Activated CD8-positive, alpha-beta memory T cell treated with anti-CD3 and anti-CD28 coated beads for 36 hours (primary cell): ENCODE measurements at regions not wholly inside any gene's neighbourhood (a gene's known extent, or its start where the extent isn't known, plus 50 kb on each side); places are given as distances from the start of the nearest gene placed in this dataset.

ENCODE experiments used
- CTCF ChIA-PET: fragments of 350-600 bp; sonication (Branson Sonifier 250); formaldehyde crosslinking; loops from one replicate; lab custom pipeline; 2021; ENCODE audit warnings: antibody characterized with exemption; lab: Charles Lee
- POLR2A ChIA-PET: fragments of 350-600 bp; sonication (Branson Sonifier 250); formaldehyde crosslinking; loops from one replicate; lab custom pipeline; 2021; ENCODE audit warnings: antibody characterized with exemption; lab: Charles Lee

DNA sequence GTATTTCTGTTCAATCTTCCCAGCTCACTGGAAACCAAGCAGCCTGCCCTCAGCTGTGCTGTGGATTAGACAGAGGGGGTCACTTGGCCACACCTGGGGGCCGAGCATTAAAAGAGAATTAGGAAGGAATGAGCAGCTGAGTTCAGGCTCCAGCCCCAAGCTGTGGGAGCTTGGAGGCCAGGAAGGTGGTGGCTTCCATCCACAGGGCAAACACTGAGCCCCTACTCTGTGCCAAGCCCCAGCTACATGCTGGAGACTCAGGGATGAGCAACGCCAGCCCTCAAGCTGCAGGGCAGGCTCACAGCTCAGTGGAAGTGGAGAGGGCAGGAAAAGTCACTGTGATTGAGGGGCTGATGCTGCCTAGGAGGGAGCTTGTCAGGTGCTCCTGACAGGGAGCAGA is 412.7 kb downstream of the BCL11B start:
- POLR2A ChIA-PET: no interaction called here
- CTCF ChIA-PET: no interaction called here

DNA sequence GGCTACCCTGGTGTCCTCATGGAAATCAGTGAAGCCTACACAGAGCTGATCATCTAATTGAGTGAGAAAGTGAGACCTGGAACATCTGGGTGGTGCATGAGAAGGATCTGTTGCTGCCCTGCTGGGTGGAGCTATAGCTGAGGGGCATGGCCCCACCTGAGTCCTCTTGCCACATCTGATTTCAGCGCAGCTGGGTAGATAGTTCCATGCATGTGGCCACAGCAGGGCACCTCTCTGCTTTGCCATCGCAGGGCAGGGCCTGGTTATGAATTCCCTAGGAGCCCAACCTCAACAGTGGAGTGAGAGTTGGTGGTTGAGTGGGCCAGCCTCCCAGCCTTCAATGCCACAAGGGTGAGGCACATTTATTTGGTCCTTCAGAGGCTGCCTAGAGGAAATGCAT is 407.8 kb downstream of the BCL11B start:
- ChIA-PET CTCF (no interaction called here), POLR2A (no interaction called here)

- ChIA-PET CTCF (no interaction called here), POLR2A (no interaction called here)
Measured at GRCh38 chr14:98867146-98867545, 404.9 kb downstream of the BCL11B start.

DNA sequence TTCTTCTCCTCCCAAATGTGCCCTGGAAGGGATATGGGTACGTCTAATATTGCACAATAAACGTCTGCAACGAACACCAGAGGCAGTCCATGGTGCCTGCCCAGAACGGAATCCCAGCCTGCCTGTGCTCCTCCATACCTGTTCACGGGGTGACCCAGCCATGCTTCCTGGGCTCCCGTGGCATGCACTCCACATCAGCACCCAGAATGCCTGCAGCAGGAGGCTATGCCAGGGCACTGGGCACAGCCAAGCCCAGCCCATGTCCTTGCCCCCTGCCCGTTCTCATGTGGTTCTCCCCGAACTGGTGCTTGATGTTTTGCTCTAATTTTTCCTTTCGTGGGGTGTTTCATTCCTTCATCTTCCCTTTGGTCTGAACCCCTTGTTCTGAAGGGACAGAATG is 404.3 kb downstream of the BCL11B start:
- CTCF ChIA-PET: no interaction called here
- POLR2A ChIA-PET: no interaction called here

GRCh38 chr14:98868866-98869265 is 403.1 kb downstream of the BCL11B start:
- POLR2A ChIA-PET: interaction anchor here (0.6 kb wide), 1 partner anchor 1466 kb away, joined by 3 read pairs; no protein-coding TSS in a partner anchor
- CTCF ChIA-PET: no interaction called here

- POLR2A ChIA-PET: no interaction called here
- CTCF ChIA-PET: no interaction called here
Measured at GRCh38 chr14:98871796-98872195, 400.2 kb downstream of the BCL11B start.

DNA sequence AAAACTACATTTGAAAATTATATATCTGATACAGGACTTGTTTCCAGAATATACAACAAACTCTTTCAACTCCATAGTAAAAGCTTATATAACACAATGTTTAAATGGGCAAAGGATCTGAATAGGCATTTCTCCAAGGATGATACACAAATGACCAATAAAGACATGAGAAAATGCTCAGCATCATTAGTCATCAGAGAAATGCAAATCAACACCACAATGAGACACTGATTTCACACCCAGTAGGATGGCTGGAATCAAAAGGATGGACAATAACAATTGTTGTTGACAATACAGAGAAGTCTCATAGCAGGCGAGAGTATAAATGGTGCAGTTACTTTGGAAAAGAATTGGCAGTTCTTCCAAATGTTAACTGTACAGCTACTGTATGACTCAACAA is 394.9 kb downstream of the BCL11B start:
- POLR2A ChIA-PET: no interaction called here
- CTCF ChIA-PET: no interaction called here

GRCh38 chr14:98878282-98878681 is 393.7 kb downstream of the BCL11B start:
- ChIA-PET CTCF (no interaction called here), POLR2A (no interaction called here)

- POLR2A ChIA-PET: no interaction called here
- CTCF ChIA-PET: no interaction called here
Measured at GRCh38 chr14:98886982-98887381, 385.0 kb downstream of the BCL11B start.

DNA sequence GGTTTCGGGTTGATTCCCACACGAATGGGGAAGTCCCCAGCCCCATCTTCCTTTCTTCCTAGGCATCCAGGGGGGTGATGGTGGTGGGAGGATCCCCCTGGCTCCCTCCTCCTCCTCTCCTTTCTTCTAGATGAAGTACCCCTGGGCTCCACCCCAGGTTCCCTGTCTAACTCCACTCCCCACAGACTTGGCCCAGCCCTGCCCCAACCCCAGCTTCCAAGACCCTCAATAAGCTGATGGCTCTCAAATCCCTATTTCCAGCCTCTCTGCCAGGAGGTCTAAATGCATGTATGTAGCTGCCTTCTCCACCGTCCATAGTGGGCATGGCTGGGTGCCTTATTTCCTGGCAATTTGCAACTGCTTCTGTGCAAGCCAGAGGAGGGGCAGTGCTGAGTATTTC is 383.7 kb downstream of the BCL11B start:
- ChIA-PET POLR2A (no interaction called here), CTCF (interaction anchor here (0.6 kb wide), 1 partner anchor 425 kb away, joined by 3 read pairs; no protein-coding TSS in a partner anchor)

- CTCF ChIA-PET: no interaction called here
- POLR2A ChIA-PET: no interaction called here
Measured at GRCh38 chr14:98888927-98889835, 382.8 kb downstream of the BCL11B start.

DNA sequence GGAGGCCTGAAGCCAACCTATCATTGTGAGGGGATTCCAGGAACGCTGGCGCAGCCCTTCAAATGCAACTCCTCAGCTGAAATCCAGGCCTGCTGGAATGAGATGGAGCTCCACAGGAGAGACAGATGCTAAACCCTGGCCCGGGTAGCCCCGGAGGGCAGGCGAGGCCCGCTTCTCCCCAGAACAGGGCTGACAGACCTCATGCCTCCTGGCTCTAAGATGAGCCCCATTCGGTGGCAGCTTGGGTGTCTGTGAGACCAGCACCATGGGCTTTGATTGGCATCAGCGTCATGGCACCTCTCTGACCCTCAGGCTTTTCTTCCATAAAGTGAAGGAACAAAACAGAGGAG is 382.2 kb downstream of the BCL11B start:
- ChIA-PET POLR2A (no interaction called here), CTCF (no interaction called here)

- ChIA-PET POLR2A (no interaction called here), CTCF (no interaction called here)
Measured at GRCh38 chr14:98890556-98891340, 381.2 kb downstream of the BCL11B start.

DNA sequence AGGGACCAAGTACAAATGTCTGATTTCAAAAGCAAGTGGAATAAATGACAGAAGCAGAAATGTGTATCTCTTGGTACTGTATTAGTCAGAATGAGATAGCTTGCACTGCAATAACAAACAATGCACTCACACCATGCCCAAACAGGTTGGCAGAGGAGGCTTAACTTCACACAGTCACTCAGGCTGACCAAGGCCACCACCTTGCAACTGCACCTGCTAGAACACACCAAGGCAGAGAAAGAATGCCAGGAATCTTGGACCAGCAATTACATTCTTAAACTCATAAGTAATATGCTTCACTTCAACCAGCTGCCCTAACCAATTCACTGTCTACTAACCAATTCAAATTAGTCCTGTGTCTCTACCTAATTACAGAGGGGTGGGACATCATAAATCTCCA is 378.3 kb downstream of the BCL11B start:
- ChIA-PET CTCF (no interaction called here), POLR2A (no interaction called here)

GRCh38 chr14:98894600-98894999 is 377.4 kb downstream of the BCL11B start:
- CTCF ChIA-PET: no interaction called here
- POLR2A ChIA-PET: no interaction called here

GRCh38 chr14:98896449-98896848 is 375.5 kb downstream of the BCL11B start:
- CTCF ChIA-PET: no interaction called here
- POLR2A ChIA-PET: no interaction called here

DNA sequence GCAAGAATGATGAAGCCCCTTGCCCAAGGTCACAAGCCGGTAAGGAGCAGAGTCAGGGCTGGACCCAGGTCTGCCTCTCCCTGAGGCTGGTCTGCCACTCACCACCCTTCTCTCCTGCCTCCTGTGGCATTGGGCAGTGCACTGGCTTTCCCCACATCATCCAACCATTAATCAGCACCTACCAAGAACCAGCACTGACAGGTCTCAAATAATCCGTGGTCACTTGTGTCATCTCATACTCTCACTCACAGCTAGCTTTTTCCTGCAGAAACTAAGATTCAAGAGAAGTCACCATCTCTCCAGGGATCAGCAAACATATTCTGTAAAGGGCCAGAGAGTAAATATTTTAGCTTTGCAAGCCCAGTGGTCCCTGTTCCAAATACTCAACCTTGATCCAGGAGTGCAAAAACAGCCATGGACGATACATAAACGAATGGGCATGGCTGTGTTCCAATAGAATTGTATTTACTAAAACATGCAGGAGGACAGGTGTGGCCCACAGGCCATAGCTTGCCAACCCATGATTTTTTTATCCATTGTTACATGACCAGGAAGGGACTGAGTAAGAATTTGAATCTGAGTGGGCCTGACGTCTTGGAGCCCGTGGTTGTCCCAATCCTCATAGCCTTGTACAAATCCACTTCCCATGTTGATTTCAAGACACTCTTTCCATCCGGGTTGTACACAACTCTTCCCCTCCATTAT is 374.2 kb downstream of the BCL11B start:
- POLR2A ChIA-PET: no interaction called here
- CTCF ChIA-PET: no interaction called here

GRCh38 chr14:98899441-98899840 is 372.6 kb downstream of the BCL11B start:
- ChIA-PET CTCF (no interaction called here), POLR2A (no interaction called here)

DNA sequence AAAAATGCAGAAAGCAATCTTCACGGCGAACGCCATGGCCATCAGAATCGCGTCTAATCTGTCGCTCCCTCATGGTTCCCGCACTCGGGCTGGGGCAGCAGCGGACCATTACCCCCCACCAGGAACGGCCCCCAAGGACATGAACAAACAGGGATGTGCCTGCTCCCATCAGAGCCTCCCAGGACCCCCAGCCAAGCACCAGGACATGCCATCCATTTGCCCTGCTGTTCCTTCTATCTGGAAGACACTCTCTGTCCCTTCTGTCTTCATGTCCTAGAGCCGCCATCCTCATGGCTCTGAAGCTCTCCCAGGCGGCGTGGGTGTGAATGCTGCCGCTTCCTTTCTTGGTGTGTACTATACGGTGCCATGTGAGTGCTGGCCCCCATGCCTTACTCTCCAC is 371.8 kb downstream of the BCL11B start:
- POLR2A ChIA-PET: no interaction called here

GRCh38 chr14:98900798-98901197 is 371.2 kb downstream of the BCL11B start:
- POLR2A ChIA-PET: no interaction called here
- CTCF ChIA-PET: no interaction called here

More for the DNA sequence above, 371.8 kb downstream of the BCL11B start:
- CTCF ChIA-PET: no interaction called here
